ENCODE measurements at regions not wholly inside any gene's neighbourhood (a gene's known extent, or its start where the extent isn't known, plus 50 kb on each side); places are given as distances from the start of the nearest gene placed in this dataset.

GRCh38 chr4:96037705-96038104 is 197.8 kb downstream of the PDHA2 start:
- Histone ChIP-seq H3K27ac (ENCODE audit: low read length in 2 of 2) (no peak overlapping the region), H2AFZ (ENCODE audit: insufficient read depth, low read depth, low read length, poor library complexity, severe bottlenecking) (no peak overlapping the region), H3K27me3 (replicated peaks in 1 of 4; ENCODE audit: control extremely low read depth in 1 of 4, control insufficient read depth in 3 of 4, insufficient read depth in 4 of 4, low read length in 3 of 4) (no peaks in the 10 kb centered on the region), H3K4me2 (replicated peaks; ENCODE audit: low read depth, low read length, poor library complexity, severe bottlenecking) (no peak overlapping the region), H3K9ac (ENCODE audit: low read length) (no peak overlapping the region), H3K4me3 (ENCODE audit: control extremely low read depth in 1 of 5, extremely low read depth in 1 of 5, insufficient read depth in 1 of 5, low read depth in 2 of 5, low read length in 4 of 5) (no peak overlapping the region), H3K36me3 (replicated peaks in 1 of 2; ENCODE audit: control extremely low read depth in 1 of 2, control insufficient read depth in 1 of 2, extremely low read depth in 1 of 2, insufficient read depth in 2 of 2, low read length in 1 of 2) (no peaks in the 10 kb centered on the region), H3K79me2 (ENCODE audit: control insufficient read depth, insufficient read depth, low read length) (no peaks in the 10 kb centered on the region), H3K4me1 (ENCODE audit: control insufficient read depth in 2 of 2, insufficient read depth in 2 of 2, low read length in 2 of 2) (no peaks in the 10 kb centered on the region), H4K20me1 (ENCODE audit: control insufficient read depth, insufficient read depth, low read length, poor library complexity, severe bottlenecking) (no peaks in the 10 kb centered on the region), H3K9me3 (ENCODE audit: control extremely low read depth in 1 of 3, control insufficient read depth in 2 of 3, insufficient read depth in 1 of 3, low read length in 2 of 3) (no peaks in the 10 kb centered on the region)
- DNase-seq (no peak), ATAC-seq (ENCODE audit: low read depth) (no peak)
- Mint-ChIP-seq H3K4me3 (no peak overlapping the region), H3K9me3 (ENCODE audit: insufficient read depth) (no peaks in the 10 kb centered on the region), H3K27ac (no peak overlapping the region), H3K4me1 (no peaks in the 10 kb centered on the region), H3K27me3 (no peaks in the 10 kb centered on the region)
- ChIA-PET POLR2A (no interaction called here), CTCF (no interaction called here)
- TF ChIP-seq CTCF (IDR thresholded peaks at IDR 0.05), result no peak
- TF ChIP-seq EZH2 (IDR thresholded peaks at IDR 0.05; ENCODE audit: borderline replicate concordance, insufficient read depth, low read depth, low read length, poor library complexity, severe bottlenecking), result no peak
- intact Hi-C loops (cut with micrococcal nuclease), result no loop called here
- 100% methylated on average over 1 of the region's 2 CpGs for WGBS (ENCODE audit: insufficient coverage)

- DNase-seq, result no peak
- no peaks in the 10 kb centered on the region for H3K9me3 ChIP-seq (ENCODE audit: control extremely low read depth in 1 of 3, control insufficient read depth in 2 of 3, insufficient read depth in 1 of 3, low read length in 2 of 3)
- no peaks in the 10 kb centered on the region for H3K79me2 ChIP-seq (ENCODE audit: control insufficient read depth, insufficient read depth, low read length)
- no peak overlapping the region for H2AFZ ChIP-seq (ENCODE audit: insufficient read depth, low read depth, low read length, poor library complexity, severe bottlenecking)
- no peak for TF ChIP-seq CTCF (IDR thresholded peaks at IDR 0.05)
- TF ChIP-seq EZH2 (IDR thresholded peaks at IDR 0.05; ENCODE audit: borderline replicate concordance, insufficient read depth, low read depth, low read length, poor library complexity, severe bottlenecking), result no peak
- H3K27ac Mint-ChIP-seq, result no peak overlapping the region
- H3K27me3 Mint-ChIP-seq, result no peaks in the 10 kb centered on the region
- H3K4me2 ChIP-seq (replicated peaks; ENCODE audit: low read depth, low read length, poor library complexity, severe bottlenecking), result no peak overlapping the region
- intact Hi-C loops (cut with micrococcal nuclease), result no loop called here
- no peak overlapping the region for H3K4me3 ChIP-seq (ENCODE audit: control extremely low read depth in 1 of 5, extremely low read depth in 1 of 5, insufficient read depth in 1 of 5, low read depth in 2 of 5, low read length in 4 of 5)
- H3K4me1 ChIP-seq (ENCODE audit: control insufficient read depth in 2 of 2, insufficient read depth in 2 of 2, low read length in 2 of 2), result no peaks in the 10 kb centered on the region
- H3K9me3 Mint-ChIP-seq (ENCODE audit: insufficient read depth), result no peaks in the 10 kb centered on the region
- no peak for ATAC-seq (ENCODE audit: low read depth)
- ChIA-PET POLR2A (no interaction called here), CTCF (no interaction called here)
- 20% methylated on average over 1 of the region's 1 CpG for WGBS (ENCODE audit: insufficient coverage)
- H3K9ac ChIP-seq (ENCODE audit: low read length), result no peak overlapping the region
- no peaks in the 10 kb centered on the region for H4K20me1 ChIP-seq (ENCODE audit: control insufficient read depth, insufficient read depth, low read length, poor library complexity, severe bottlenecking)
- no peaks in the 10 kb centered on the region for H3K36me3 ChIP-seq (replicated peaks in 1 of 2; ENCODE audit: control extremely low read depth in 1 of 2, control insufficient read depth in 1 of 2, extremely low read depth in 1 of 2, insufficient read depth in 2 of 2, low read length in 1 of 2)
- no peaks in the 10 kb centered on the region for H3K4me1 Mint-ChIP-seq
- no peak overlapping the region for H3K27ac ChIP-seq (ENCODE audit: low read length in 2 of 2)
- no peak overlapping the region for H3K4me3 Mint-ChIP-seq
- H3K27me3 ChIP-seq (replicated peaks in 1 of 4; ENCODE audit: control extremely low read depth in 1 of 4, control insufficient read depth in 3 of 4, insufficient read depth in 4 of 4, low read length in 3 of 4), result no peaks in the 10 kb centered on the region
Measured at GRCh38 chr4:96039217-96039616, 199.3 kb downstream of the PDHA2 start.
